Kasumi-1 (cell line): ENCODE measurements at regions not wholly inside any gene's neighbourhood (a gene's known extent, or its start where the extent isn't known, plus 50 kb on each side); places are given as distances from the start of the nearest gene placed in this dataset.
"Not testable (repeated sequence)": the region's sequence is repeated elsewhere in the genome, so short reads cannot be mapped to it uniquely, and the experiment has no call there.

ENCODE experiments used
- DNase-seq, 2 experiments: peaks; one replicate each; lab custom pipeline; 2025; lab: John Stamatoyannopoulos, UW

DNA sequence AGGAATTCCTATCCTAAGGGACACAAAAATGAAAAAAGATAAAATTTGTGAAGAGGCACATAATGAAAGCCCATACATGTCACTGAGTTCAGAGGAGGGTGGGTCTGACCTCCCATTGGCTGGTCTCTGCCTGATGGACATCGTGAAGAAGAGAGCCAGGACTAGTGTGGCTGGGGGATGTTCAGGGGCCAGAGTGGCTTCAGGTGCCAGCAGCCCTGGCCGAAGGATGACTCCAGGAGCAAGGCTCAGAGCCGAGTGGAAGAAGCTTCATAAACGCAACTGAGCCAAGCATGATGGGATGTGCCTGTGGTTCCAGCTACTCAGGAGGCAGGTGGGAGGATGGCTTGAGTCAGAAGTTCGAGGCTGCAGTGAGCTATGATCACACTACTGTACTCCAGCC lies 56.9 kb upstream of the ATP5PO start:
- no peak for DNase-seq

DNA sequence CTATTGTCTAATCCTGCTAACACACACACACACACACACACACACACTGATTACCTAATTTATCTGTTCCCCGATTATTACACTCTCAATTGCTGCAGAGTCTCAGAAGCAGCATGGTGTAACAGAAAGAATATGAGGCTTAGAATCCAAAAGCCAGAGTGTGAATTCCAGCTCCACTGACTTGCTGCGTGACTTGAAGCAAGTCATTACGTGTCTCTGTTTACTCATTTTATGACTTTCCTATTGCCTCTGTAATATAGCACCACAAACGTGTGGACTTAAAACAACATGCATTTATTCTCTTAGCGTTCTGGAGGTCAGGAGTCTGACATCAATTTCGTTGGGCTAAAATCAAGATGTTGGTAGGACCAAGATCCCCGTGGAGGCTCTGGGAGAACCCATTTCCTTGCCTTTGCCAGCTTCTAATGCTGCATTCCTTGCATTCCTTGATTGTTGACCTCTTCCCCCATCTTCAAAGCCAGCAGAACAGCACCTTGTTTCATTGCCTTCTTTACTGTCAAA lies 55.9 kb upstream of the ATP5PO start:
- DNase-seq: no peak

DNA sequence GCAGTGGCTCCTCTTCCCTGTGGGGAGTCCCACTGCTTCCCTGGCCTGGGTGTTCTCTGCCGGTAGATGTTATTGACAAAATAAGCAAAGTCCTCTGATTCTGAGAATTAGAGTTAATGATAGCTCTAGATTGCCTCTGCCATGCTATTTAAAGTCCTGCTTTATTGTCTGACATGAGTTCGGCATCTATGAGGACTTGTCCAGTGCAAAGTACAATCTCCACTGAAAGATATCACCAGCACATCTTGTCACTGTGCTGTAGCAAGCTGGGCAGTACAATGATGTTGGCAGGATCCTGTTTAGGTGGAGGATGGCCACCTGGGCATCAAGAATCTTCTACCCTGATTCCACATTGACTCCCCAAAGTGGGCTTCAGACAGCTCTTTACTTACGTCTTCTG lies 54.0 kb upstream of the ATP5PO start:
- DNase-seq: no peak

DNA sequence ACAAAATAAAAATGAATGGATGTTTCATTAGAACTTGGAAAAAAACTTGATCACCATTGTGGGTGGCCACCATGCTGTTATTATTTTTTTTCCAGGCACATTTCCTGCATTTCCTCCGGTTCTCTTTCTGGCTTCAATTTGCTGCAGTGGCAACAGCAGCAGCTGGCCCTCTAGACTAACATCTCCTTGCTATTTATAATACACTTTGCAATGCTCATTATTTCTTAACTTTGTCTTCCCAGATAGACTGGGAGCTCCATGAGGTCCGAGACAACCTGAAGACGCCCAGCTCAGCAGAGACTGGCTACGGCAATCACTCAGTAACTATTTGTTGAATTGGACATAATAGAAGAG lies 53.4 kb upstream of the ATP5PO start:
- no peak for DNase-seq

DNA sequence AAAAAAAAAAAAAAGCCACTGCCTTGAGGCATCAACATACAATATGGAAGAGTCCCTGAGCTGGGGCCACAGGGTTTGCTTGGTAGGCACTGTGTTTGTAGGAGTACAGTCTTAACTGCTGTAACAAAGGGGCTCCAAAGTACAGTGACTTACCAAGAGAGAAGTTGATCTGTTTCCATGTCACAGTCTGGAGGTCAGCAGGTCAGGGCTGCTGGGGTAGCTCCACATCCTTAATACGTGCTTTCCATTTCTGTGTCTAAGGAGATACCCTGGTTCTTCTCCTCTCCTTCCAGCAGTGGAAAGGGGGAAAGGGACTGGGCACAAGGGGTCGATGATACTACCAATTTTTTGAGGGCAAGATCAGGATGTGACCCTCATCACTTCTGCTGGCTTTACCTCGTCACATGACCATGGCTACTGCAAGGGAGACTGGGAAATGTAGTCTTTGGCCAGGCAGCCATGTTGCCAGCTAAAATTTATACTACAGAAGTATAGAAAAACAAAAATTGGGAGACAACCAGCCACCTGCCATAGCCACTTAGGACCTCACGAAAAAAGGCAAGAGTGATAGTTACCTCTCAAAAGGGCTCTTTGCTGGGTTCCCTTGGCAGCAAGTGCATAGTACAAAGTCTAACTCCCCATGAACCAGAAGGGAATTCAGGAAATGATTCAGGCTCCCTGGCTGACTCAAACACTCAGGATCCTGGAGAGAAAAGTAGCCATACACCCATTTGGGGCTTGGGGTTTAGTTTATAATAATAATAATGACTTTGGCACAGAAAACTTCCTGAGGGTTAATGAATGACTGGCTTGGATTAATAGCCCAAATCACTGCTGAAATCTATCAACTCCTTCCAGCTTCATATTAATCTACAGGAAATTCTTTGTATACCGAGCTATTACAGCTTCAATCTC lies 52.7 kb upstream of the ATP5PO start:
- DNase-seq: peak; percentile 21 to 31

DNA sequence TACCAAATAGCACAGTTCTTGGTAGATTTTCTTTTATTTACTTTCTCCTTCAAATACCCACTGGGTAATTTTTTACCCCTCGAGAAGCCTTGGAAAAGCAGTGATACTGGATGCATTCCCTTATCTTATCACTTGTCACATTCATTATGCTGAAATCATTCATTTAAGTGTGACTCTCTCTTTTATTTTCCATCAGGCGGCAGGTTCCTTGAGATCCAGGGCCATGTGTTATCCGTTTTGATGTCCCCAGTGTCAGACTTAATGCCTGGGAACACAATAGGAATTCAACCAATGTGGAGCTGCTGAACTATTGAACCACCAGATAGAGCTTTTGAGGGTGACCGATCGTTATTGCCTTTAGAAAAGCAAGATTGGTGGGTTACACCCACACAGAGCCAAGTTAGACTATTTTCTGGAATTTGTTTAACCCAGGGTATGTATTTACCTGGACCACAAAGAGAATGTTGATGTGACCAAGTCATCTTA lies 51.5 kb upstream of the ATP5PO start:
- no peak for DNase-seq

DNA sequence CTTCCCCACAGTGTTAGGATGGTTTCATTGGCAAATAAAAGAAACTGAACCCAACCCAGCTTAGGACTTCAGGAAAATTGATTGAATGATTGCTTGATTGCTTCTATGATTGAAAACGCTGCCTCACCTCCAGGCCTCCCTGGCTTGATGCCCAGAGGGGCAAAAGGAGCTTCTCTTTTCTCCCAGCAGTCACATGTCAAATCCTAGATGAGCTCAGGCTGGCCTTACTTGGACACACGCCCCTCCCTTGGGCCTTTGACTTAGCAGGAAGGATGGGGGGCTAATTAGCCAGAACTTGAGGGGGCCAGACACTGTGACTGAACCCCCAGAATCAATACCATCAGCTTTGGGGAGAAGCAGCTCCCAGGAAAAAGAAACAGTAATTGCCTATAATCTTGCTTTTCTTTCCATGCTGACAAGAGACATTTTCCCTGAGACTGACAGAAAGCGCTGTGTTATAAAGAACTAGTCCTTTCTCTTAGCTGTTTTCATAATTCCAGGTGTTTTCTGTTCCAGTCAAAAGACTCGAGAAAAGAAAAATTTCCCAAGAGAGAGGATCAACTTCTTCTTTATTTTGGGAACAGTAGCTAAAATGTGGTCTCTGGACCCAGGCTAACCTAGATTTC lies 50.8 kb upstream of the ATP5PO start:
- DNase-seq: no peak

DNA sequence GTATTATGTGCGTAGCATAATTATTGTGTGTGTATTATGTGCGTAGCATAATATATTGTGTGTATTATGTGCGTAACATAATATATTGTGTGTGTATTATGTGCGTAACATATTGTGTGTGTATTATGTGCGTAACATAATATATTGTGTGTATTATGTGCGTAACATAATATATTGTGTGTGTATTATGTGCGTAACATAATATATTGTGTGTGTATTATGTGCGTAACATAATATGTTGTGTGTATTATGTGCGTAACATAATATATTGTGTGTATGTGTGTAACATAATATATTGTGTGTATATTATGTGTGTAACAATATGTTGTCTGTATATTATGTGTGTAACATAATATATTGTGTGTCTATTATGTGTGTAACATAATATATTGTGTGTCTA lies 50.1 kb upstream of the ATP5PO start:
- not testable (repeated sequence) for DNase-seq
